ENCODE measurements at regions not wholly inside any gene's neighbourhood (a gene's known extent, or its start where the extent isn't known, plus 50 kb on each side); places are given as distances from the start of the nearest gene placed in this dataset.
"Not testable (repeated sequence)": the region's sequence is repeated elsewhere in the genome, so short reads cannot be mapped to it uniquely, and the experiment has no call there.

DNA sequence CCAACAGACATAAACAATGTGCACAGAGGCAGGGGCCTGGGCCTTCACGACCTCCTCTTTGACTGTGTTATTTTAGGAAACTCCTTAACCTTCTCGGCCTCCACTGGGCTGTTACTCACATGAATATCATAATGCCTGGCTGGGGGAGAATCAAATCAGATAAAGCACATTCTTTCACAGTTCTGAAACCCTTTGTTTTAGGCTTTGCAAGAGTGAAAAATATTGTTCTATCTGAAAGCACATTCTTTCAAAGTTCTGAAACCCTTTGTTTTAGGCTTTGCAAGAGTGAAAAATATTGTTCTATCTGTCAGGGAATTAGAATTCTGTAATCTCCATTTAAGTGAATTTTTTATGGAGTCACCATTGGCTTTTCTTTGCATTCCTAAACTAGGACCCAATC lies 50.7 kb upstream of the SYNDIG1 start:
- no peak for DNase-seq

DNA sequence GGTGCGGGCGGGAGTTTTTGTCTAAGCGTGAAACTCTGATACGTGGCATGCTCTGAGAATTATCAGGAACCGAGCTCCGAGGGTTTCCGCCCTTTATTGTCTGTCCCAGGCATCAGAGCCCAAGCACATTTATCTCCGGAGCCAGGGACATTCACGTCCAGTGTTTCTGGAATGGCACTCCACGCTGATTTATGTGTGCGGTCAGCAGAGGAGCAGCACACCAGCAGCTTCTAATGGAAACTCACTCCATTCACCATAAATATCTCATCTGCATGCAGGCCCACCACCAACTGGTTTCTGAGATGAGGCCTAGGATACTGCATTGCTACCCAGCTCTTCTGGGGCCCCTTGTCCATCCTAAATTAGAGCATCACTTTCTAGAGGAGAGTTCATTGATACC lies 51.9 kb upstream of the SYNDIG1 start:
- DNase-seq: no peak

DNA sequence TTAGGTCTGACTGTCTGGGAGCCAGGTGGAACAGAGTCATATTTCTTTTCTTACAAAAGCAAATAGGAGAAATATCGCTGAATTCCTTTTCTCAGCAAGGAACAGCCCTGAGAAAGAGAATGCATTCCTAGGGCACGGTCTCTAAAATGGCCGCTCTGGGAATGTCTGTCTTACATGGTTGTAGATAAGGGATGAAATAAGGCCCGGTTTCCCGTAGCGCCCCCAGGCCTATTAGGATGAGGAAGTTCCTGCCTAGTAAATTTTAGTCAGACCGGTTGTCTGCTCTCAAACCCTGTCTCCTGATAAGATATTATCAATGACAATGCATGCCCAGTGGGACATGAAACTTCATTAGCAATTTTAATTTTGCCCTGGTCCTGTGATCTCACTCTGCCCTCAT lies 54.0 kb upstream of the SYNDIG1 start:
- not testable (repeated sequence) for DNase-seq

DNA sequence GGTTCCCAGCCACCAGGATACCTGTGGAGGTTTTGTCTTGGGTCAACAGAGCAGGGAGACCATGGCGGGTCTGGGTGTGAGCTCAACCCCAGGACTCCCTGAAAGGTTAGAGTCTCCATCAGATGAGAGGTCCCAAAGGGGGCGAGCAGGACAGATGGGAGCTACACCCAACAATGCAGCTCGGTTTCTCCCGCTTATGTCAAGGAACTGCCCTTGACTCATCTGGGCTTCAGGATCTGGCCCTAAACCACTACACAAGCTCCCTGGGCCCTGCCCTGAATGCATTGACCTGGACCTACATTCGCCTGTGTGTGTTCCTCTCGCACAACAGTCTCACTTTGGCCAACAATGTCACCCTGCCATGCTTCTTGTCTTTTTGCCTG lies 57.6 kb upstream of the SYNDIG1 start:
- no peak for DNase-seq

DNA sequence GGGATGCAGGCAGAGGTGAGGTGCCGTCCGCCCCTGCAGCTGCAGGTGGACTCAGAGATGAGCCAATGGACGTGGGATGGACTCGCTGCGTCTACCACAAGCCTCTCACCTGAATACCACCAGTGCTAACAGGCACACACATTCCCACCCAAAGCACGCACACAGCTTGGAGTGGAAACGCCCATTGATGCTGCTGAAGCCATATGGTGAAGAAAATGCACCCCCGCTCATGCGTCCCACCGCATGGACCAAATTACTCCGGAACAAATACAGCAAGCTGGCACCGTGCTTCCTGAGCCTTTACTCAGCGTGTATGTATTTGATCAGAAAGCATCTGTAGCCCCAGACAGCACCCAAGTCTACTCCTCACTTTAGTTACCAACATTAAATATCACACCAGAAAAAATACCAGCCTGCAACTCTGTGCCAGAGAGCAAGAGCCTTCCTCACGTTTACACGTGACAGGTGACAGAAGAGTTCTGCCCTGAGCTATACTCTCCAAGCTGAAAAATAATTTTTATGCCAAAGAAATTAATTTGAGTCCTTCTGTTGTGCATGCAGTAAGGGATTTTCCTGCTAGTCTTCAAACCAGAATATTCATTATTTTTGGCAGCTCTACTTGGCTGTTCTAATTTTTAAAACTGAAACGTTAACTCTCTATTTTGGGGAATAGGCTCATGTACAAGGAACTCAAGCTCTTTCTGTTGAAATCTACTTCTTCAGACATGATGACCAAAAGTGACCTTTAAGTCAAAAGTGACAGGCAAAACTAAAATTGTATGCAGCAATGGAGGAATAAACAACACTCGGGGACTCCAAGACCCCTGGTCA lies 58.2 kb upstream of the SYNDIG1 start:
- DNase-seq: no peak

DNA sequence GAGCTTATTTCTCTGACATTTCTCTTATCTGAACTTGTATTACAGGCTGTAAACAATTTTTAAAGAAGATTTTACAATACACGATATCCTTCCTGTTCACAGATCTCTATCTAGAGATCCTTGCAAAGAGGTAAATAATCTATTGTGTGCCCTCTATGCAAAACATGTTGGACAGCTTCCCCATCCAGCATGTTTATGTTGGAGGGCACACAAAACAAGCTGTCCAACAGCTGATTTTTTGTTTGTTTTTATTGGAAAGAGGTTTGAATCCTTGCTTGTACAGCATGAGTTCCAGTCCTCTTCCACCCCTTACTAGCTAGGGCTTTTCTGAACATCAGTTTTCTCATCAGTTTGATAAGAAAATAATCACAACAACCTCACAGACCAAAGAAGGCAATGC lies 62.3 kb upstream of the SYNDIG1 start:
- DNase-seq: no peak

DNA sequence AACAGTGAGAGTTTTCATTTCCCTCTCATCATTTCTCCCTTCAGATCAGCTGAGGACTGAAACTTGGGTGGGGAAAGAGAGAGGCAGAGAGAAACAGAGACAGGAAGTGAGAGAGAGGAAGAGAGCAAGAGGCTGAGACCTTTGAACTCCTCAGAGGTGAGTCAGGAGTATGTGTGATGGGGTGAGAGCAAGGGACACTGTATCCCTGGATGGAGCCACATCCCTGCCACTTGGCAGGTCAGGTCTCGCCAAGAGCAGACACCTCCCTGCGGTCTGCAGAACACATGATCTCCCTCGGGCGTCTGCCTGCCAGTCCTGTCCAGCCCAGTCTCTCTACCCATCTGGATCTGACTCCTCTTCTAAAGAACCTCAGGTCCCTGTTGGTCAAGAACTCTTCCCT lies 62.7 kb upstream of the SYNDIG1 start:
- DNase-seq: no peak

DNA sequence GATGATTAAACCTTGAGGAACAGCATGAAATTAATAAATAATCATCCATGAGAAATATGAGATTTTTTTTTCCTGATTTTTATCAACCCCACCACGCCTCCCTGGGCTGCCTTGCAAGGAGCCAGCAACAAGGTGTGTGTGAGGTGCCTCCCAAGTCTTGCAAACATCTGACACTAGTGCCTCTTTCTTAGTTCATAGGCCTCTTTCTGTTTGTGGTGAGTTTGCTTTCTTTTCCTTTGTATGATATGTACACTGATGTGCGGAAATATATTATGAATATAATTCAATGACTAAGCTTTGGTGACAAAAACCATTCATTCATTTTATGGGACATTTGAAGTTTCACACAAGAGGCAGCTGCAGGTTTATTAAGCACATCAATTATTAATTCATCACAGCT lies 63.2 kb upstream of the SYNDIG1 start:
- DNase-seq: no peak

DNA sequence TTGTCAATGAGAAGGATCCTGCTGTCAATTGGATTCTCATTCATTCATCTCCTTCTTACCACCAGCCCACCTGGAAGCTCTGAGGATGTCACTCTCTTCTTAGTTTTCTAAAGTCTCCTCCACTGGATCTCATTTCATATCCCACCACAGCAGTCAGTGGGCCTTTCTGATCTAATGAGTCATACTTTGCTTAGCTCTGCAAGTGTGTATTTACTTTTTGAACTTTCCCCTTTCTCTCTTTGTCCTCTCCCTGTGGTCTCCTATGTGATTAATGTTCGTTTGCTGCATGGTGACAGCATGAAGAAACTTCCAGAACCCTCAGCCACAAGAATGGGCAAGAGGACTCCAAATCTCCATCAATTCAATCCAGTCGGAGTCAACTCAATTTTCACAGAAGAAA lies 63.6 kb upstream of the SYNDIG1 start:
- DNase-seq: no peak

DNA sequence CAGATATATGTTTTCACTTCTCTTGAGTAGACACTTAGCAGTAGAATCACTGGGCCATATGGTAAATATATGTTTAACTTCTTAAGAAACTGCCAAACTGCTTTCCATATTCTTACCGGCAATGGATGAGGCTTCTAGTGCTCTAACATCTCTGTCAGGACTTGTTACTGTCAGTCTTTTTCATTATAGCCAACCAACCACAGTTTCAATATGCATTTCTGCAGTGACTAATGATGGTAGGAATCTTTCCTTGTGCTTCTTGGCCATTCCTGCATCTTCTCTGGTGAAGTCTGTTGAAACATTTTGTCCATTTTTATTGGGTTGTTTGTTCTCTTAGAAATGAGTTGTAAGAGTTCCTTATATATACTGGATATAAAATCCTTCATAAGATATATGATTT lies 66.0 kb upstream of the SYNDIG1 start:
- no peak for DNase-seq

DNA sequence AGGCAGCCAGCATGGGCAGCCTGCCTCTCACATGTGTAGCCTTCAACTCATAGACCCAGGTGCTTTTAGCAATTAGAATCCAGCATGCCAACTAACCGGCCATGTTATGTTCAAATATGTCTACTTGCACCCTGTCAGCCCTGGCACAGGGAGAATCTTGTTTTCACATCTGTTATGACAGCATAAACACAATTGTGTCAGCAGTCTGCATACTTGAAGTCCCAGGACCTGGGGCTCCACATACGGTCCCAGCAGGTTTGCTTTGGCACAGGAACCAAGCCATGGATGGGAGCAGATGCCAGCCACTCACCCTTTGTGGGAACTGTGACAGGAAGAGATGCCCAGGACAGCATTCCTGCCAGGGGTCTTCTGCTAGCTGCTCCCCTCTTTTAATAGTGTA lies 67.2 kb upstream of the SYNDIG1 start:
- DNase-seq: no peak

DNA sequence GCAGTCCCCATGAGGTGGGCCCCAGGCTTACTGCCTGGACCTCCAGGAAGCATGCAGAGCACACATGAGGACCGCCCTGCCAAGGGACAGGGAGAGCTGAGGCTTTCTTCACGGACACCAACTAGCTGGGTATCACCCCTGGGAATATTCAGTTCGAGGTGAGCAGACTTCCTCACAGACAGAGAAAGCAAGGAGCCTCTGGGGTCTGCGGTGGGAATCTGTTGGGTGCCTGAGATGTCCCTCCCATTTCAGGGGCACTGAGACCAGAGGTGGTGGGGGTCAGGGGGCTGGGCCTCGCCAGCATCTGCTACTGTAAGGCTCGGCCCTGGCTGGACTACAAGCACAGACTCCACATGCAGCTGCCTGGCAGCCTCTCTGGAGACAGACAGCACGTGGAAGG lies 74.3 kb upstream of the SYNDIG1 start:
- DNase-seq: no peak

DNA sequence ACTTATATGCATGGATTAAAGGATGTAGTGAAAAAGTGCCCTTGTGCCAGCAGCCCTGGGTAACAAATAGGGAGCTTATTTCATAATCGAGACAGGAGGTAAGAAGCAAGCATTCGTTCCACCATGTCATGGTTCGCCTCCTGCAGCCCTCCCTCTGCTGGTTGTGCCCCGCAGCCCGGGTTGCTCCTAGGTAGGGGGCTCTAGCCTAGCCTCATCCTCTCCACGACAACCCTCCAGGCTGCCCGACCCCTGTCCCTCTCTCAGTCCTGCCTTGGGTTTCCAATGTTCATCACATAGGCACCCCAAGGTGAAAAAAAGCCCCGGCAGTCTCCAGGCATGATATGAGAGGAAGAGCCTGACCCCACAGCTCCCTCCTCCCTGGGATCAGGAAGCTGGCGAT lies 75.5 kb upstream of the SYNDIG1 start:
- DNase-seq: no peak

DNA sequence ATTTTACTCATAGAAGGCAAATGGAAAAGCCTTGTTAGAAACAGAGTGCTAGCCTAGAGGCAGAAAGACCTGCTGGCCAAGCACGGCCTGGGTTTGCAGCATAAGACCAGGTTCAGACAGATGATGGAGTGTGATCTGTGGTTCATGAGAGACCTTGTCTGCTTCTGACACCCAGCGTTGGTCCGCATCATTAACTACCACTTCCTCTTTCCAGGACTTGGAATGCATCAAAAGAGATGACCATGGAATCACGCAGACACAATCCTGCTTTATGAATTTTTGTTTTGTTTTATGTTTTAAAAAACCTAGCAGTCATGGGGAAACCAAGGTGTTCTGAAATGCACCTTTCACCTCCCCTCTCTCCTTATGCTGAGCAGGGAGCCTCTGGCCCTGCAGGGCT lies 76.8 kb upstream of the SYNDIG1 start:
- DNase-seq: no peak

DNA sequence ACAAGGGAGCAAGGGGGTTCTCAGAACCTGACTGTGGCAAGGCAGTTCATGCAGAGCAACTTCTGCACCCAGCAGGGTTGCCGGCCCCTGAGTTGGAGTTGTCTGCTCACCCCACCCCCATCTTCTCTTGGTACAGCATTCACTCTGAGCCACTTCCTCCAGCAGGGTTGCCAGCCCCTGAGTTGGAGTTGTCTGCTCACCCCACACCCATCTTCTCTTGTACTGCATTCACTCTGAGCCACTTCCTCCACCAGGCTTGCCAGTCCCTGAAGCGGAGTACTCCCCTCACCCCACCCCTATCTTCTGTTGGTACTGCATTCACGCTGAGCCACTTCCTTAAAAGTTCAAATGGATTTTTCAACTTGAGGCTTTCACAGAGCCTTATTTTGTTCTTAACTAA lies 79.7 kb upstream of the SYNDIG1 start:
- no peak for DNase-seq

DNA sequence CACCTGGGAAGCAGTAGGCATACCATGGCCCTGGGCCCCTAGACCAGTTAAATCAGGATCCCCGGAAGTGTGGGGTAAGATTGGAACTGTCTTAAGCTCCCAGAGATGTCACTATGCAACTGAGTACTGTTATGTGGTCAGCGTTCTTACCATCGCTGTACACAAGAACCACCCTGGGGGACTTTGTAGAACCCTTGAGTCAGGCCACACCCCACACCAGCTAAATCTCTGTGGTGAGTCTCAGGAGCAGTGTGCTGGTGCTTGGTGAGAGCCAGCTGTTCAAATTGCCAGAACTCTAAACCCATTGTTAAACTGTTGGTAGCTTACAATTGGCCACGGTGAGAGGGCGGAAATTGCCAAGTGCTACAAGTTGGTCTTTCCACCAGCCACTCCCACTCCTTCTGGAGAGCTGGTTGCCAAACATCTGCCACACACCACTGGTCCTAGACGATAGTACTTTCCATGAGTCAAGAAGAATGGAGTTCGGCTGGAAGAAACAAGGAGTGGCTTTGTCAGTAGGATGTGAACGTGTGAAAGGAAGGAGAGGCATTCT lies 80.5 kb upstream of the SYNDIG1 start:
- DNase-seq: no peak

DNA sequence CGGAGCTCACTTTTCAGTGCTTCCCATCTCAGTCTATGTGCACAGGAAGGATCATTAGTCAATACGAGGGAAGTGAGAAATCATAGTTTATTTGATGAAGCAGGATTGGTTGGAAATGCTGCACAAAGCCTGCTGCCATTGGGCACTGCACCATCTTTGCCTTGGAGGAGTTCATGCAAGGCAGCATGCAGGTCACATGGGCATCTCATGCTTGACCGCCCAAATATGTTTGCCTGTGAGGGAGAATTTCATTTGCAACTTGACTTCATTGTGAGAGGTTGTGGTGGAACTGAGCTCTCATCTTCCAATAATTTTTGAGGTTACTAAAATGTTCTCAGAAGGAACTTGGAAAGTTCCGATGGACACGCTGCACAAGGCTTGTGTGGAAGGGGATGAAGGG lies 83.9 kb upstream of the SYNDIG1 start:
- no peak for DNase-seq

DNA sequence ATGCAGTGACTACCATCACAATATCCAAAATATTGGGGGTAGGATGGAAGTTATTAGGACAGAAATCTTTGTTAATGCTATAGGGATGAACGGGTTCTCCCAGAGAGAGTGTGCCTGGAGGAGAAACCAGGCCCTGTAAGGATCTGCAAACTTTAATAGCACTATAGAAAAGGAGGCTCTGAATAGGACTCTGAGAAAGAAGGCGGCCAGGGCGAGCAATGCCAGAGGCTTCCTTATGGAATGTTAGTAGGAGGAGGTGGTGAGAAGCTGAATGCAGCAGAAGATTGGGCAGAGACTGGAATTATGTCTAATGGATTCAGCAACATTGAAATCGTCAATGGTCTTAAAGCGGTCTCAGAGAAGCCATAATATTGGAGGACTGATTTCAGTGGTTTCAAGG lies 84.6 kb upstream of the SYNDIG1 start:
- no peak for DNase-seq

DNA sequence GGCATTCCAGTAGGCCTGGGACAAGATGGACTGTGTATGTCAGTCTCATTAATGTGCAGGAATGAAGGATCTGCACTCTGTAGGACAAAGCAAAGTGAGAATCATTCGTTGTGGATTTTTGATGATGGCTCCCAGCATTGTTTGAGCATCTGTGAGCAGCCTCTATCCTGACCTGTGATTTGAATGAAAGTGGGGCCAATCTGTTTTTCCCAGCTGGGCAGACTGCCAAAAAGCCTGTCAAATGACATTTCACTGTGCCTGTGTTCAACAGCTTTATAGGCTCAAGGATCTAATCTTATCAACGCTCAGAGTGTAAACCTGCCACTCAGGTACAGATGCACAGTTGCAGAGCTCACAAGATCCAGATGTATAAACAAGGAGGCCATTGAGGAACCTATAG lies 86.7 kb upstream of the SYNDIG1 start:
- DNase-seq: no peak

DNA sequence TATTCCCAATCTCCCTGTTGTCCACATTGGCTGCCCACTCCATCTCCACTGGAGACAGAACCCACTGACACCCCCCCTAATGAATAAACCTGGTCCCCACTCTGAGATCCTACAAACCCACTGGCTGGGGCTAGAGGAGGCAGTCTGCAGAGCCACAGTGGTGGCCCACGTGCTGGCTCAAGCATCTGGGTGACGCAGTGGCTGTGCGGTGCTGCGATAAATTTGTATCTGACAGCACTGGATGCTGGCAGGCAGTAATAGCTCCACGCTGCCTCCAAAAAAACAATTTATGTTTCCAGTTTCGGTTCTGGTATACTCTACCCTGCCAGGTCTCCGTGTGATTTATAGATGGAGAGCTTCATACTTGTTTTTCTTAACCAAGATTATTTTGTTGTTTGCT lies 87.1 kb upstream of the SYNDIG1 start:
- no peak for DNase-seq

DNA sequence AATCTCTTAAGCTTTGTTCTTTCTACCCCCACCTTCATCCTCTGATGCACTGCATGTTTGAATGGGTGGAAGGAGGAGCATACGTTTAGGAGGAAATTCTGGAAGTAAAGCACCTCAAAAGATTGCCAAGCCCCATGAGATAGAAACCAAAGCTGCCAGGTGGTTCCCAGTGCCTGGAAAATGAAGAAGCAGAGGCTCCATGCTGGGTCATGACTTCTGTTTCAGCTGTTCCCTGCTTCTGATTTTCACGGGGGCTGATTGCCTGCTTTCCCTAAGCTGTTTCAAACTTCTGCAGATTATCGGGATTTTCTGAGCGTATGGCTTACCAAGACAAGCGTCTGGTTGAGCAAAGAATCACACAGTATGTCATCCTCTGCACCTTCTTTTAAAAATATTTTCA lies 87.5 kb upstream of the SYNDIG1 start:
- DNase-seq: no peak

DNA sequence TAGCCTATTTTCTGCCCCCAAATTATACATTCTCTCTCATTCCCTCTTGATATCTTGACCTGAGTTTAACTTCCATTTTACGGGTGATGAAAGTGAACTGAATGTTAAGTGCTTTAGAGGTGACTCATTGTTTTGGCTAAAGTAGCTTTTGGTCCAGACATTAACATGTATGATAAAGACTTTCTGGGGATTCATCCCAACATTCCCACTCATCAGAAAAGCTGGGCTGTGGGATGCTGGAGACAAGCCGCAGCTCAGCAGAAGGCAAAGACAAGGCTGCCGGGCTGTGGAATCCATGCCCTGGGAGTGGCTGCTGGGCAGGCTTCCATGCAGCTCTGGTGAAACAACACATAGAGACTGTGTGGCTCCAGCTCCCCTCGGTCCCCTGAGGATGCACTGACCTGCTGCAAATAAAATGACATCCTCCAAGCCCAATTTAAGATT lies 89.9 kb upstream of the SYNDIG1 start:
- DNase-seq: no peak

DNA sequence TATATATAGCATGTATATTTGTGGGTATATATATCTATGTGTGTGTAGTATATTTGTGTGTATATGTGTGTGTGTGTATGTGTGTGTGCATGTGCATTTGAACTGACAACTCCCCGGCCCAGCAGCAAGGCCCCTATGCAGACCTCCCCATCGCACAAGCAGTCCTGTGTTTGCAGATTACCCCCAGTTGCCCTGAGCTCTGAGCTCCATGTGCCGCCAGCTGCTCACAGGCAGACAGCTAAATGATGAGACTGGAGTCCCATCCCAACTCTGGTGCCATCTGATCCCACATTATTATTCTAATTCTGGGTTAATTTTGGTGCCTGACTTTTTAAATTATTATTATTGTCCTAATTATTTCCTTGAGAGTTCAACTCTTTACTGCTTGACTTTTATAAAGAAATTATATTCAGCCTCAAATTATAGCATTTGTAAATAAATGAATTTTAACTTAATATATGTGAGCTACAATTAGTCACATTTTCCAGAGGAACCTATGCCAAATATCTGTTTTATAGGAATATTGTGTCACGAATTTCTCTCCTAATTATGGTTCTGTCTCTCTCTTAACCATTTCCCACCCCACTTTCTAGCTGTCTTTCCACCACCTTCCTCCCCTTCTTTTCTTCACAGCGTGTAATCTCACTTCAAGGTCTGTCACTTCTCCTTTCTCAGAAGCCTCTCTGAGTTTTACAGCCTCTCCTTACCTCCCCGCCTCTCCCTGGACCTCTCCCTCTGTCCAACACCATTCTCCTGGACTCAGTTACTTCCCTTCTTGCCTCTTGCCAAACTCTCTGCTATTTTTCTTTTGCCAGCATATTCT lies 90.6 kb upstream of the SYNDIG1 start:
- DNase-seq: no peak
